ENCODE measurements at regions not wholly inside any gene's neighbourhood (a gene's known extent, or its start where the extent isn't known, plus 50 kb on each side); places are given as distances from the start of the nearest gene placed in this dataset.

DNA sequence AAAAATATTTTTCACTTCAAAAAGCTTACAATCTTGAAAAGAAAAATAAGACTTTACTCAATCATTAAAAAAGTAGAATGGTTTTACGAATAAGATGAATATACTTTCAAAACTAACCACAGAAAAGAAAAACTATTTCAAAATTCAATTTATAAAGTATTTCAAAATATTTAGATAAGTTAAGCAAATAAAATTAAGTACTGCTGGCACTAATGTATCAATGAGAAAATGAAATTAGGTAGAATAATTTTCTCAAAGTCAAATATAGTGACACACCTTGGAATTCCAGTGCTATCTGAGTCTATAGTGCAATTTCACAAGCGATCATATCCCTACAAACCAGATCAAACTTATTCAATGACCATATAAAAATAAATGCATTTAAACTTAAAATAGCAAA, 109.8 kb upstream of the SEMA3A start:
- no peaks in the 10 kb centered on the region for H3K36me3 Mint-ChIP-seq (ENCODE audit: low read depth)
- no peak overlapping the region for H3K27ac Mint-ChIP-seq
- H3K27me3 Mint-ChIP-seq = no peaks in the 10 kb centered on the region
- H3K4me3 Mint-ChIP-seq = no peak overlapping the region
- no peaks in the 10 kb centered on the region for H3K9me3 Mint-ChIP-seq
- H3K4me1 Mint-ChIP-seq (ENCODE audit: low read depth) = no peaks in the 10 kb centered on the region

DNA sequence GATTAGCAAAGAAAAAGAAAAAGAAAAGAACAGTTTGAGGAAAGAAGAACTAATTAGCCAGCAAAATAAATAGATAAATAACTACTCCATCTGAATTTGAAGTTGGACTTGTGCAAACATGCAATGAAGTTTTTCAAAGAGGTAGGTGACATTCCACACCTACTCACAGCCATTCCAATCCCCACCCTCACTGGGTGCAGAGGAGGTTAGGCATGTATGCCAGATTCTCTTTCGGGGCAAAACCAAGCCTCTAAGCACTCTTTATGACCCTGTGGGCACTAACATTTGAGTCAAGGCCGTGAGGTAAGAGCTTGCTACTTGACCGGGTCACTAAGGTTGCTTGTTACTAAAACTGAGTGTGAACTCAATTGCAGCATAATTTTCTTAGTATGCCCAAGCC, 108.4 kb upstream of the SEMA3A start:
- H3K36me3 Mint-ChIP-seq (ENCODE audit: low read depth) = no peaks in the 10 kb centered on the region
- H3K4me3 Mint-ChIP-seq = no peak overlapping the region
- H3K4me1 Mint-ChIP-seq (ENCODE audit: low read depth) = no peaks in the 10 kb centered on the region
- H3K27ac Mint-ChIP-seq = no peak overlapping the region
- H3K9me3 Mint-ChIP-seq = no peaks in the 10 kb centered on the region
- no peaks in the 10 kb centered on the region for H3K27me3 Mint-ChIP-seq

DNA sequence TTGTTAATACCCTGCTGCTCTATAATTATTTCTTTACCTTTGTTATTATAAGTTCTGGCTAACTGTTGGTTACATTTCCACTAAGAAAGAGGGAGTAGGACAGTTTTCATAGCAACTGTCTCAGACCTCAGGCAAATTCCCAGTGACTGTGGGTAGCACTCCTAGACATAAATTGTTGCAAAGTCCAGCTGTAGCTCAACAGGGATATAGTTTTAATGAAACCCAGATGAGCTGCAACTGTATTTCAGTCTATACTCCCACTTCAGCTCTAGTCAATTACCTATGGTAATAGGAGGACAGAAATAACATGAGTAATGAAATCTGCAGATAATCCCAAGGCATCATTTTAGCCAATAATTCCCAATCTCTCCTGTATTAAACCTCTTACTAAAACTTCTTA, 103.0 kb upstream of the SEMA3A start:
- Mint-ChIP-seq H3K36me3 (ENCODE audit: low read depth) (no peaks in the 10 kb centered on the region), H3K4me3 (no peak overlapping the region), H3K4me1 (ENCODE audit: low read depth) (no peaks in the 10 kb centered on the region), H3K27me3 (no peaks in the 10 kb centered on the region), H3K27ac (no peak overlapping the region), H3K9me3 (no peaks in the 10 kb centered on the region)

DNA sequence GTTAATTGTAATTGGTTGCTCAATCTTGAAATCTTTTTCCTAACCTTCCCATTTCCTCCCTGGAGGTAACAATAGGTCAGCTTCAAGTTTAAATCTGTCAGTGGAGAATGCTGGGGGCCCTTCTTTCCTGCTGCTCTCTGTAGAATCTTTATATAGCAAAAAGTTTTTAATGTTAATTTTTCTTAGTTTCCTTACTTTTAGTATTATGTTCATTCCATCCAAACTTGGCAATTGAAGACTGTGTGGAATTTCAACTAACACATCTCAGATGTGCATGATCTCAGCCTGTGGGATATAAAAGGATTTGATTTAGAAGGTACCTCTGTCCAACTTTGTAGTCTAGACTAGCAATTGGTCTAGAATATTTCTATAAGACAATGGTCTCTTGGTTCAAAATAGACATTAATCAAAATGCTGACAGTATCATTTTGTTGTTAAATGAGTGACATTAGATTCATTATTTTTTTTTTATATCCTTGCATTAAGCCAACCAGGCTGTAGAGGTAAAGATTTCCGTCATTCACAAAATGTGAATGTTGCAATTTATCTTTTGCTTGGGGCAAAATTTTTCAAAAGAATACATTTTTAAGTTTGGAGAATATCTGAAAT, 100.4 kb upstream of the SEMA3A start:
- Mint-ChIP-seq H3K9me3 (no peaks in the 10 kb centered on the region), H3K27me3 (no peaks in the 10 kb centered on the region), H3K4me1 (ENCODE audit: low read depth) (no peaks in the 10 kb centered on the region), H3K36me3 (ENCODE audit: low read depth) (no peaks in the 10 kb centered on the region), H3K27ac (no peak overlapping the region), H3K4me3 (no peak overlapping the region)

DNA sequence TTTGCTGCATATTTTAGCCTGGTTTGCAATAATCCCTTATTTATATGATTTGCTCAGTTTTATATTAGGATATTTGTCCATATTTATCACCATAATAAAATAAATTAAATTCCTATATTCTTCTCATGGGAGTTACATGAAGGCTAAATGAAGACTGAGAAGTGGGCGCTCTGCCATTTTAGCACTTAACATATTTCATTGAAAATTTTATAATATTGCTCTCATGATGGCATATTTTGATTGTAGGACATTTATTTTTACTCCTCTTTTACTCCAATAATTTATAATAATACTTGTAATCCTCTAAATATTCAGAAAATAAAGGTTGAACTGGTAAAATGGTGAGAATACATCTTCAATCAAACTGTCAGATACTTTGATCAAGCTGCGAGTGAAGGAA, 99.8 kb upstream of the SEMA3A start:
- H3K9me3 Mint-ChIP-seq = no peaks in the 10 kb centered on the region
- no peaks in the 10 kb centered on the region for H3K36me3 Mint-ChIP-seq (ENCODE audit: low read depth)
- H3K4me3 Mint-ChIP-seq = no peak overlapping the region
- H3K27ac Mint-ChIP-seq = no peak overlapping the region
- H3K27me3 Mint-ChIP-seq = no peaks in the 10 kb centered on the region
- no peaks in the 10 kb centered on the region for H3K4me1 Mint-ChIP-seq (ENCODE audit: low read depth)

DNA sequence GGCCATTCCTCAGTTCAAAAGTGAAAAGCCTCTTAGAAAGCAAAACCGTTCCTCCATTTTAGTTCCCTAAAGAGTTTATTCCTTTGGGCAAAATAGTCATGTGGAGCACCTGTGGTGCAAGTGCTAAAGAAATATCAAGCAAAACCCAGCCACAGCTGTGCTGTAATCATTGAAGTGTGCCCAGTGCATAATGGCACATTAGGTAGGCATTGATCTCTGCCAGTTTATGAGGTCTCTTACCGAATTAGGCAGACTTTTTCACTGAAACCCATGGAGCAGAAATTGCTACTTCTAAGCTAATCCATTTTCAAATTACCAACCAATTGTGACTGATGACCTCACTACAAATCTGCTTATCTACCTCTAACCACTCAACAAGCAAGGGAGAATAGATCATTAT, 97.2 kb upstream of the SEMA3A start:
- Mint-ChIP-seq H3K27me3 (no peaks in the 10 kb centered on the region), H3K27ac (no peak overlapping the region), H3K36me3 (ENCODE audit: low read depth) (no peaks in the 10 kb centered on the region), H3K4me1 (ENCODE audit: low read depth) (no peaks in the 10 kb centered on the region), H3K4me3 (no peak overlapping the region), H3K9me3 (no peaks in the 10 kb centered on the region)

DNA sequence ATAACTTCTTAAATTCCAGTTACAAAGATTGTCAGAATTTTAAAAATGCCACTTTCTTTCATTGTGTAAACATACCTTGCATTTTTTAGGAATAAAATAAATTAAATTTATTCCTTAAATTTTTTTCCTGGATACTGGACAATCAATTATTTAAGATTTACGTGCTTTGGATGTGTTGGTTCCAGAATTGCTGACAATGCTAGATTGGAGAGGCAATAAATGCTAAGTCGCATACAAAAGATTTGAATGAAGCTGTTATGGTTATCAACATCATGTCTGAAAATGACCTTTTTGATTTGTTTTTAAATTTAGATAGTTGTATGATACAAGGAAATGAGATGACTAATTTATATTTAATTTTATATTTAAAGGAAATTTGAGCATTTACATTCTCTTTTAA, 89.2 kb upstream of the SEMA3A start:
- Mint-ChIP-seq H3K27me3 (no peaks in the 10 kb centered on the region), H3K36me3 (ENCODE audit: low read depth) (no peaks in the 10 kb centered on the region), H3K4me1 (ENCODE audit: low read depth) (no peaks in the 10 kb centered on the region), H3K4me3 (no peak overlapping the region), H3K9me3 (no peaks in the 10 kb centered on the region), H3K27ac (no peak overlapping the region)

DNA sequence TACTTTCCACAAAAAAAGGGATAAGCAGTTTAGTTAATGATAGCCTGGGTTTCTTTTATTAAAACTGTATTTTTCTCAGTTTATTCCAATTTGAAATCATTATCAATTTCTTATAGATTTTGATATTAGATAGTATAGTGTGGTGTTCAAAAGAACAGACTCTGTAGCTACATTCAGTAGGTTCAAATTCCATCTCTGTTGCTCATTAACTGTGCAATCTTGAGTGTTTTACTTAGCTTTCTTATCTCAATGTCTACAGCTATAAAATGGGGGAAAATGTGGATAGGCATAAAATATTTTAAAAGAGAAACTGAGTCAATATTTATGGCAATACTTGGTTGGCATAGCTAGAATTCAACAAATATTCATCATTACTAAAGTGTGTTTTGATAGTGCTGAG, 86.9 kb upstream of the SEMA3A start:
- Mint-ChIP-seq H3K9me3 (no peaks in the 10 kb centered on the region), H3K36me3 (ENCODE audit: low read depth) (no peaks in the 10 kb centered on the region), H3K27me3 (no peaks in the 10 kb centered on the region), H3K4me3 (no peak overlapping the region), H3K27ac (no peak overlapping the region), H3K4me1 (ENCODE audit: low read depth) (no peaks in the 10 kb centered on the region)

DNA sequence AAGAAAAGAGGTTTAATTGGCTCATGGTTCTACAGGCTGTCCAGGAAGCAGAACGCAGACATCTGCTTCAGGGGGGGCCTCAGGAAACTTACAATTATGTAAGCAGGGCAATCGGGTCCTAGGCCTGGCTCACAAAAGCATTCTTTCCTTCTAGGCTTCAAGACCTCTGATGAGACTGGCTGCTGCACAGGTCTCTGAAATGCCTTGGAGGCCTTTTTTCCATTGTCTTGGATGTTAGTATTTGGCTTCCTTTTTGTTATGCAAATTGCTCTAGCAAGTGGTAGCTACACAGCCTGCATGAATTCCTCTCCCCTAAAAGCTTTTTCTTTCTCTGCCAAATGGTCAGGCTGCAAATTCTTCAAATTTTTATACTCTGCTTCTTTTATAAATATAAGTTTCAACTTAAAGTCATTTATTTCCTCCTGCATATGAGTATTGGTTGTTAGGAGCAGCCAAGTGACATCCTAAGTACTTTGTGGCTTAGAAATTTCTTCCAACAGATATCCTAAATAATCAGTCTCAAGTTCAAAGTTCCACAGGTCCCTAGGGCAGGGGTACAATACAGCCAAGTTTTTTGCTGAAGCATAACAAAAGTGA, 83.1 kb upstream of the SEMA3A start:
- no peak overlapping the region for H3K4me3 Mint-ChIP-seq

DNA sequence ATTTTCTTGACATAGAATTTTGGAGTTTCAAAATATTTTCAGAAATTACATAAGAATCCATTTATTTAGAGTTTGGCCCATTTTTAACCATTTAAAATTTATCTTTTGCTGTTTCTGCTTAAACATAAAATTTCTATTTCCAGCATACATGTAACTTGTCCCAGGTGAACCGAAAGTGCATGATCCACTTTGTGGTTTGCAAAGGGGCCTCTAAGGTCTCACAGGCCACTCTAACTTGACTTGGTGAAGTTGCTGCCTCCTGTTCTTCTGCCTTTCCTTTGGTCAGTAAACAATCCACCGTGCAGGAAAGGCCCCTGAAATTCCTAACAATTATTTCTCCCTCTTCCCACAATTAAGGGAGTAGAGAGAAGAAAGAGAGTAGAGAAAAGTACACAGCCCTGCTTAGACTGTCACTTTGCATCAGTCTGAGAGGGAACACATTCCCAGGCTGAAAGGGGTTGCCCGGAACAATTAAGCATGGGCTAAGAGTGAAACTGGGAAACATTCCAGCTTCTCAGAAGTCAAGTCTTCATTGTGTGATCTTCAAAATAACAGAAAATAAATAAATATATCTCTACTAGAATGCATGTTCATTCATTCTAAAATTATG, 79.5 kb upstream of the SEMA3A start:
- Mint-ChIP-seq H3K36me3 (ENCODE audit: low read depth) (no peaks in the 10 kb centered on the region), H3K27ac (no peak overlapping the region), H3K27me3 (no peaks in the 10 kb centered on the region), H3K4me3 (no peak overlapping the region), H3K4me1 (ENCODE audit: low read depth) (no peaks in the 10 kb centered on the region), H3K9me3 (no peaks in the 10 kb centered on the region)

More for the DNA sequence above, 83.1 kb upstream of the SEMA3A start:
- Mint-ChIP-seq H3K9me3 (no peaks in the 10 kb centered on the region), H3K36me3 (ENCODE audit: low read depth) (no peaks in the 10 kb centered on the region), H3K4me1 (ENCODE audit: low read depth) (no peaks in the 10 kb centered on the region), H3K27me3 (no peaks in the 10 kb centered on the region), H3K27ac (no peak overlapping the region)

DNA sequence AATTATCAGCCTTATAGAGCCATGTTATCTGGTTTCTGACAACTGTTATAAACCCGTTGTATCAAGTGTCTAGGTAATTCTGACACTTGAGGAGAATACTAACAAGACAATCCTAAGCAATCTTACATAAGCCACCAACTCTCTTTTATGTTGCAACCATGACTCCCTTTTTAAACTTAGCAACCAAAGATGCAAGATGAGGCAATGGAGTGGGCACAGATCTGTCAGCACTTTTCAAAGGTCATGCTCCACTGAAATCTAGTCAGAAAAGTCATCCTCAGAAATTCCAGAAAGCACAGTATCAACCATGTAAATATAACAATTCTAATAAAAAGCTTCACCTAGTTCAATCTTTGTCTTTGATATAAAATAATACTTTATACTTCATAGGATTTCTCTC, 77.0 kb upstream of the SEMA3A start:
- H3K4me3 Mint-ChIP-seq = no peak overlapping the region
- no peaks in the 10 kb centered on the region for H3K4me1 Mint-ChIP-seq (ENCODE audit: low read depth)
- no peaks in the 10 kb centered on the region for H3K36me3 Mint-ChIP-seq (ENCODE audit: low read depth)
- H3K27ac Mint-ChIP-seq = no peak overlapping the region
- H3K9me3 Mint-ChIP-seq = no peaks in the 10 kb centered on the region
- H3K27me3 Mint-ChIP-seq = no peaks in the 10 kb centered on the region

DNA sequence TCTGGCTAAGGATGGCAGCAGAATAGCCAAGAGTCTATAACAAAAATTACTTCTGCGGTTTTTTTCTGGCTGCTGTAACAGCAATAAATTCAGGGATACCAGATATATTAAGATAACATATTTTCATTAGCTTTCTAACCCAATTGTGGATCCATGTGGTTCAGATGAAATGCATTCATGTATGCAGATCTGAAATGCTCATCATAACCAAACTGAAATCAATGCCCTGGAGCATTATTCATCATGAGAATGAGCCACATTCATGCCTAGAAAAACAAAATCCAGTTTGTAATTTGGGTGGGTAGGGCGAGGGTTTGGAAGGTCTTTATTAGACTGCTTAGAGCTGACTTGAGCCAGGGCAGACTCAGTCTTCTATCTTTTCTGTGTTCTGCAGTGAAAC, 69.8 kb upstream of the SEMA3A start:
- no peaks in the 10 kb centered on the region for H3K36me3 Mint-ChIP-seq (ENCODE audit: low read depth)
- H3K4me1 Mint-ChIP-seq (ENCODE audit: low read depth) = no peaks in the 10 kb centered on the region
- H3K27ac Mint-ChIP-seq = no peak overlapping the region
- H3K9me3 Mint-ChIP-seq = no peaks in the 10 kb centered on the region
- no peaks in the 10 kb centered on the region for H3K27me3 Mint-ChIP-seq
- H3K4me3 Mint-ChIP-seq = no peak overlapping the region

DNA sequence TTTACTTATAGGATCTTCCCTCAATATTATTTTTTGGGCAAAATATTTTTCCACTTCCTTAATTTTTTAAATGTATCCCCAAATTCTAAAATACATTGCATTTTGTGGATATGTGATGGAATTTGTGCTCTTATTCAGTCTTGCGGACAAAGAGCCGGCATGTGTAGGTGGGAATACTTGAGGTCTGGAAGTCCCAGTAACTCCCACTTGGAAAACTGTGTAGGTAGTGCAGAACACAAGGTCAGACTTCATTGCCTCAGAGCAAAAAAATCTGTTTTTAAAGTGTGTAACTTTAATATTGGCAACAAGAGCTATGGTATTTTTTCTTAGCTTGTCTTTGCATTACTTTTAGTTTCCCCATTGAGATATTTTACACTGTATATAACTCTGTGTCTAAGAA, 68.5 kb upstream of the SEMA3A start:
- H3K9me3 Mint-ChIP-seq = no peaks in the 10 kb centered on the region
- no peak overlapping the region for H3K27ac Mint-ChIP-seq
- H3K27me3 Mint-ChIP-seq = no peaks in the 10 kb centered on the region
- no peaks in the 10 kb centered on the region for H3K36me3 Mint-ChIP-seq (ENCODE audit: low read depth)
- no peaks in the 10 kb centered on the region for H3K4me1 Mint-ChIP-seq (ENCODE audit: low read depth)
- H3K4me3 Mint-ChIP-seq = no peak overlapping the region

DNA sequence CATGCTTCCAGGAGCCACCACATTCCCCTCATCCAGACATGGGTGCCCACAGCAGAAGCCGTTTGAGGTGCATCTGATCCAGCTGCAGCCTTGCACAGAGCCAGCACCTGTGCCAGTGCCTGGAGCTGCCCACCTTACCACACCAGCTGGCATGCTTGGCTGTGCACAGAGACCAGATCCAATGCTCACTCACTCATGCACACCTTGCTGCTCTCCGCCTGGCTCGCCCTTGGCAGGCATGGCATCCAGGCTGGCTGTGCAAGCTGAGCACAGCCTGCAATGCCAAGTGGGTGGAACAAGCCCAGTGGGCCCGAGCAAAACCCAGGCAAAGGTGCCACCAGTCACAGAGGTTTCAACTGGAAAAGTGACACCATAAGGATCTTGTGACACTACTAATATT, 66.9 kb upstream of the SEMA3A start:
- no peaks in the 10 kb centered on the region for H3K4me1 Mint-ChIP-seq (ENCODE audit: low read depth)
- H3K4me3 Mint-ChIP-seq = no peak overlapping the region
- no peaks in the 10 kb centered on the region for H3K27me3 Mint-ChIP-seq
- H3K9me3 Mint-ChIP-seq = no peaks in the 10 kb centered on the region
- no peak overlapping the region for H3K27ac Mint-ChIP-seq
- H3K36me3 Mint-ChIP-seq (ENCODE audit: low read depth) = no peaks in the 10 kb centered on the region

DNA sequence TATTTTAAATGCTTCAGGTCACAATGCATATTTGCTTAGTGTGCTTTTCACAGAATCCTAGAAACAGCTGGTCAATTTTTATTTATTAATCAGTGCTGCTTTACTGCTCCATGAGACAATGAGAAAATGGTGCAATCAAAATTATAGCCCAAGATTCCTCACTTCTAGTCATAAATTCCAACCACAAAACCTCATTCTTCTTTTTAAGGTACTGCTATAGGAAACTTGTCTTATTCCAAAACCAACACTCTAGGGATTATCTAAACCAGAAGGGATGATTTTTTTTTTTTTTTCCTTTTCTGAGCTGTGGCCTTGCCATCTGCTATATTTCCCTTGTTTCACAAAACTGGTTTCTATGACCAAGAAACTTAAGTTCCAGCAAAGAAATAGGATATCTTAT, 64.0 kb upstream of the SEMA3A start:
- no peaks in the 10 kb centered on the region for H3K36me3 Mint-ChIP-seq (ENCODE audit: low read depth)
- H3K4me1 Mint-ChIP-seq (ENCODE audit: low read depth) = no peaks in the 10 kb centered on the region
- no peak overlapping the region for H3K27ac Mint-ChIP-seq
- H3K4me3 Mint-ChIP-seq = no peak overlapping the region
- no peaks in the 10 kb centered on the region for H3K9me3 Mint-ChIP-seq
- H3K27me3 Mint-ChIP-seq = no peaks in the 10 kb centered on the region

DNA sequence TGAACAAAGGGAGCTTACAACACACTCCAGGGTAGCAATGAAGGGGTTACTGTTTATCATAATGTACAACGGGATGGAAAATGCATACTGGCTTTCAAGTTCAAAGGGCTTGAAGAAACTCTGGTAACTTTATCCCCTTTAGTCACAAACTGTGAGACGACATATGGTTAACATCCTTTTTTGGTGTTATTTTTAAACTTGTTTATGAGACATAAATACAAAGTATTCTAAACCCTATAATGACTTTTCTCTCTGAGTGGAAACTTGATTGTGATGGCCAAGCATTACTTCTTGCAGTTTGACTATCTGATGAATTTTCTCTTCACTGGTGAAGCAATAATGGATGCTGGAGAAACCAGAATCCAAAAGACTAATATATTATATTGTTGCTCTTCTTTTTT, 62.0 kb upstream of the SEMA3A start:
- Mint-ChIP-seq H3K4me1 (ENCODE audit: low read depth) (no peaks in the 10 kb centered on the region), H3K27me3 (no peaks in the 10 kb centered on the region), H3K9me3 (no peaks in the 10 kb centered on the region), H3K36me3 (ENCODE audit: low read depth) (no peaks in the 10 kb centered on the region), H3K4me3 (no peak overlapping the region), H3K27ac (no peak overlapping the region)
